A673 (cell line): ENCODE measurements at regions not wholly inside any gene's neighbourhood (a gene's known extent, or its start where the extent isn't known, plus 50 kb on each side); places are given as distances from the start of the nearest gene placed in this dataset.

Experiments
- BruUV-seq: library from RNA; stranded (reverse); fragments of 400-500 nt; replicated peaks from 2 replicates; lab custom pipeline; 2021; lab: Mats Ljungman, UMichigan
- CTCF ChIA-PET: fragments of 300-600 bp; sonication (Branson Sonifier 250); formaldehyde crosslinking; loops from one replicate; lab custom pipeline; 2022; ENCODE audit warnings: antibody characterized with exemption; lab: Charles Lee
- POLR2A ChIA-PET: fragments of 300-600 bp; sonication (Branson Sonifier 250); formaldehyde crosslinking; loops from one replicate; lab custom pipeline; 2022; ENCODE audit warnings: antibody characterized with exemption; ENCODE audit not compliant: low non-redundant PET; lab: Charles Lee
- DNase-seq: peaks from one replicate; pipeline ENCODE4 v3.0.0-alpha.2; 2015; ENCODE audit warnings: low spot score
- H3K27ac ChIP-seq: fragments of 200-600 bp; sonication (generic); 2 replicates; pipeline ENCODE4 v1.5.1; 2016; ENCODE audit warnings: mixed run types, low read depth, mild to moderate bottlenecking, mixed read lengths, antibody characterized with exemption, low read length; ENCODE audit not compliant: poor library complexity, severe bottlenecking
- H3K27me3 ChIP-seq: fragments of 200-600 bp; sonication (generic); replicated peaks from 2 replicates; pipeline ENCODE4 v1.6.1; 2017; ENCODE audit warnings: mixed run types, low read depth, mild to moderate bottlenecking, mixed read lengths, antibody characterized with exemption, low read length; ENCODE audit not compliant: insufficient read depth, poor library complexity
- H3K36me3 ChIP-seq: fragments of 200-600 bp; sonication (generic); 2 replicates; pipeline ENCODE4 v1.6.1; 2016; ENCODE audit warnings: mixed run types, mild to moderate bottlenecking, mixed read lengths, antibody characterized with exemption, low read length; ENCODE audit not compliant: insufficient read depth, poor library complexity, severe bottlenecking
- H3K4me1 ChIP-seq: fragments of 200-600 bp; sonication (generic); 2 replicates; pipeline ENCODE4 v1.6.1; 2017; ENCODE audit warnings: mixed run types, mild to moderate bottlenecking, mixed read lengths, antibody characterized with exemption, low read length; ENCODE audit not compliant: insufficient read depth, poor library complexity, severe bottlenecking
- H3K4me3 ChIP-seq: fragments of 200-600 bp; sonication (generic); 2 replicates; pipeline ENCODE4 v1.5.1; 2016; ENCODE audit warnings: low read depth, mixed run types, mild to moderate bottlenecking, mixed read lengths, low read length; ENCODE audit not compliant: poor library complexity, severe bottlenecking
- H3K9me3 ChIP-seq: fragments of 200-600 bp; sonication (generic); 2 replicates; pipeline ENCODE4 v1.6.1; 2016; ENCODE audit warnings: mixed run types, low read depth, mild to moderate bottlenecking, mixed read lengths, antibody characterized with exemption, low read length; ENCODE audit not compliant: poor library complexity, severe bottlenecking
- EZH2 ChIP-seq: fragments of 200-600 bp; sonication (generic); IDR thresholded peaks from 2 replicates; pipeline ENCODE4 v1.6.1; 2017; ENCODE audit warnings: borderline replicate concordance, low read depth, mild to moderate bottlenecking, mixed read lengths, antibody characterized with exemption, low read length; ENCODE audit not compliant: poor library complexity, severe bottlenecking
- intact Hi-C: fragments of 100-400 bp; cut with micrococcal nuclease; formaldehyde crosslinking; loops from one replicate; pipeline ENCODE4 v1.10.0; 2022; ENCODE audit not compliant: unreplicated experiment
- TF ChIP-seq, protein P1 (sequence below): fragments of 300-800, 200-600 bp; sonication (generic); conservative IDR thresholded peaks from 2 replicates; pipeline ENCODE4 v1.5.1; 2017; ENCODE audit warnings: low read depth, mild to moderate bottlenecking, antibody characterized with exemption, low read length, moderate library complexity, mixed read lengths

DNA sequence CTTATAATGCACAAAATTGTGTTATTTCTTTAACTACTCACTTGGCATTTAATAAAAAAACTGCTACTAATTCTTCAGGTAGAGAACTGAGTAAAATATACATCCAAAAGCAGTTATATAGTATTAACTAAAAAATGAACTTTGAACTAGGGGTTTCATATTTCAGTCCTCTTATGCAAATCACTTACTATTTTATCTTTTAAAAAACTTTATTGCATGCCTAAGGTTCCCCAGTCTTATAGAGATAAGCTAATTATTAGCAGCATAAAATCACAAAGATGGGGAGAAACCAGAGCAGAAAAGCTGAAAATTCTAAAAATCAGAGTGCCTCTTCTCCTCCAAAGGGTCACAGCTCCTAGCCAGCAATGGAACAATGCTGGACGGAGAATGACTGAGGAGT lies 228.0 kb downstream of the CALCRL start:
- no peak for TF ChIP-seq EZH2
- TF ChIP-seq, protein P1, sequence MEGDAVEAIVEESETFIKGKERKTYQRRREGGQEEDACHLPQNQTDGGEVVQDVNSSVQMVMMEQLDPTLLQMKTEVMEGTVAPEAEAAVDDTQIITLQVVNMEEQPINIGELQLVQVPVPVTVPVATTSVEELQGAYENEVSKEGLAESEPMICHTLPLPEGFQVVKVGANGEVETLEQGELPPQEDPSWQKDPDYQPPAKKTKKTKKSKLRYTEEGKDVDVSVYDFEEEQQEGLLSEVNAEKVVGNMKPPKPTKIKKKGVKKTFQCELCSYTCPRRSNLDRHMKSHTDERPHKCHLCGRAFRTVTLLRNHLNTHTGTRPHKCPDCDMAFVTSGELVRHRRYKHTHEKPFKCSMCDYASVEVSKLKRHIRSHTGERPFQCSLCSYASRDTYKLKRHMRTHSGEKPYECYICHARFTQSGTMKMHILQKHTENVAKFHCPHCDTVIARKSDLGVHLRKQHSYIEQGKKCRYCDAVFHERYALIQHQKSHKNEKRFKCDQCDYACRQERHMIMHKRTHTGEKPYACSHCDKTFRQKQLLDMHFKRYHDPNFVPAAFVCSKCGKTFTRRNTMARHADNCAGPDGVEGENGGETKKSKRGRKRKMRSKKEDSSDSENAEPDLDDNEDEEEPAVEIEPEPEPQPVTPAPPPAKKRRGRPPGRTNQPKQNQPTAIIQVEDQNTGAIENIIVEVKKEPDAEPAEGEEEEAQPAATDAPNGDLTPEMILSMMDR = no peak
- no peak overlapping the region for H3K27ac ChIP-seq
- no peak overlapping the region for H3K4me3 ChIP-seq
- intact Hi-C loops = no loop called here
- H3K4me1 ChIP-seq = no peaks in the 10 kb centered on the region
- no TSS peak for BruUV-seq
- no peaks in the 10 kb centered on the region for H3K27me3 ChIP-seq
- no peaks in the 10 kb centered on the region for H3K9me3 ChIP-seq
- CTCF ChIA-PET = no interaction called here
- DNase-seq = no peak
- POLR2A ChIA-PET = no interaction called here
- H3K36me3 ChIP-seq = no peaks in the 10 kb centered on the region

DNA sequence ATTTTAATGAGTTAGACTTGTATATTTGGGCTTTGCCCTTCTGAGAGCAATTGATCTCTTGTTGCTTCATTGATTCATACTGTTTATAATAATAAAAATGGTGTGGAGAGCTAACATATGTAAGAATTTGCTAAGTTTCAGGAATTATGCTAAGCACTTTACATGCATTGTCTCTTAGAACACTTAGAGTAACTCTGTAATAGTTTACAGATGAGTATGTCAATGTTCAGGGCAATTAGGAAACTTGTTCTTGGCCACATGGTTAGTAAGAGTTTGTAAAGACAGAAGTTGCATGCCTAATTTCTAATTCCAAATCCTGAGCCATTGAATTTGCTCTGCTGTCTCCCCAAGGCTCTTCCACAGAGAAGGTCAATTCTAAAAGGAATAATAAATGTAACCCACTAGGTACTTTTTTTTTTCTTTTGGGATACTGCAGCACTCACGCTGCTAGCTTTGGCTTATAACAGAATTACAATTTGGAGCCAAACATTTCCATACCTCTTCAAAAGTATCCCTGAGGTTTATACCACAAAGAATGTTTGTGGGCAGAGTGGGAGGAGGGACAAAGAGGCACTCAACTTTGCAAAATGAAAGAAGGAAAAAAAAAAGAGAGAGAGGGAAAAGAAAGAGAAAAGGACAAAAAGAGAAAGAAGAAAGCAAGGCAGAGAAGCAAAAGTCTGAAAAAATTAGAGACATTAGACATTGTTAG lies 232.4 kb downstream of the CALCRL start:
- TF ChIP-seq, protein P1 = no peak
- no peak for TF ChIP-seq EZH2
- Histone ChIP-seq H3K4me3 (no peak overlapping the region), H3K9me3 (peaks cover 13% of the 10 kb centered on the region), H3K36me3 (no peaks in the 10 kb centered on the region), H3K27ac (no peak overlapping the region), H3K27me3 (no peaks in the 10 kb centered on the region), H3K4me1 (no peaks in the 10 kb centered on the region)
- intact Hi-C loops = no loop called here
- POLR2A ChIA-PET = no interaction called here
- DNase-seq = peak; percentile 19
- CTCF ChIA-PET = no interaction called here
- BruUV-seq = no TSS peak

DNA sequence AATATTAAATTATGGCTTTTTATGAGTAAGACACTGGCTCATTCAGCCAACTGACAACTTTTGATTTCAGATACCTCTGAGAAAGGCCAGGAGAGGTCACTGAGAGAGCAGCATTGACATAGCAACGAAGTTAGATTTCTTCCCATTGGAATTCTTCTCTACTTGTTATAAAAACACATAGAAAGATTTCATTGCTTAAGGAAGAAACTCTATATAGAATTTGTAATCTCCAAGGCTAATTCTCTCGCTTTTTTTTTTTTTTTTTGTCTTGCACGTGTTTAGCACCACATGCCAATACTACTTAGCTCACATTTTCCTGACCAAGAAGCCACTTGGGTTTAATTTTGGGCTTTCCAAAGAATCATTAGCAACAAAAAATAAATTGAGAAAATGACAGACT lies 233.7 kb downstream of the CALCRL start:
- ChIA-PET CTCF (no interaction called here), POLR2A (no interaction called here)
- no peak for TF ChIP-seq EZH2
- TF ChIP-seq, protein P1 = no peak
- Histone ChIP-seq H3K9me3 (peaks cover 13% of the 10 kb centered on the region), H3K27me3 (no peaks in the 10 kb centered on the region), H3K4me1 (no peaks in the 10 kb centered on the region), H3K27ac (no peak overlapping the region), H3K36me3 (no peaks in the 10 kb centered on the region), H3K4me3 (no peak overlapping the region)
- BruUV-seq = no TSS peak
- no peak for DNase-seq
- intact Hi-C loops = no loop called here
